Islet precursor cell (in vitro differentiated cells): ENCODE measurements at regions not wholly inside any gene's neighbourhood (a gene's known extent, or its start where the extent isn't known, plus 50 kb on each side); places are given as distances from the start of the nearest gene placed in this dataset.

Experiments used
- DNase-seq: peaks from one replicate; pipeline ENCODE4 v3.0.0-alpha.2; 2018

DNA sequence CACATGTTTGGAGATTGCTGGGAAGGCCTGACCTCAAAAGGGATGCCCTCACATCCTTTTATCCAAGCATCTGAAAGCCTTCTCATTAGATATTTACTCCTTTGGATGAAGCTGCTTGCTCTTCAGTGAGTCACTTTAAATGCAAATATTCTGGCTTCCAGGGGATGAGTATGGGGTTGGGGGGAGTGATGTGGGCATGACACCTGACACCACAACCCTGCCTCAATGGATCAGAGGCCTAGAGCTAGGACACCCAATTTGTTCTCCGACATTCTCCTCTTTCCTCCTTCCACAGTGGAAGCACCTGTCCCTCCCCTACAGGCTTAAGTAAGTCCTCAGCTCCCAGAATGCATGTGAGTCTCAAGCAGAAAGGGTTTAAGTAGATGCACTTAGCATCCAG is 238.3 kb downstream of the OMA1 start:
- DNase-seq, result no peak

DNA sequence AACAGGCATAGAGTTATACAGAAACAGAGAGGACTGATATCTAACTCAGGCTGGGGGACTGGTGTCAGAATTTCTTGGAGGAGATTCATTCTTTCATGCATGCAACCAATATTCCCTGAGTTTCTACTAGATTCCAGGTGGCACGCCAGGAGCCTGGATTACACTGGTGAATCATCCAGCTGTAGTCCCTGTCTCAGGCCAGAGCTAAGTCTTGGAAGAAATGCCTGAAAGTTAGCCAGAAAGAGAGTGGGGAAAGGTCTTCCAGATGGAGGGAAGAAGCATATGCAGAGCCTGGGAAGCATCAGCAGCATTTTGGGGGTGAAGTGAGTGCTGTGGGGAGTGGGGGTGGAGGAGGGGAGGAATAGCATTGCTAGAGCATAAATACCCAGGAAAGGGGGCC is 239.1 kb downstream of the OMA1 start:
- DNase-seq, result no peak

DNA sequence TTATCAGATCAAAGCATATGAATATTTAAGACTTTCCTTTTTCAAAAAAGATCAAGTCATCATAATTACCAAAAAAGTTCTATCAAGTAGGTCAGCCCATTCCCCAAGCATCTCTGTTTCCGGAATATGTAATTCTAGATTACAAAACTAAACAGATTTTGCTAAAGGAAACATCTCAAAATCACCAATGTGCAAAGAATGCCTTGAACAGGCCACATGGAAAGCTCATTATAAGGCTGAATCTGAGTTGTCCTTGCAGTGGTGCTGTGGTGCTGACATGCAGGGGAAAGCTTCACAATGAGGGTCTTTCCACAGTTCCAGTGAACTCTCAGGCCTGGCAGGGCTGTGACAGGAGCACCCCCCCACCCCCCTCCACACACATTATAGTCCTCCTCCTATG is 240.9 kb downstream of the OMA1 start:
- no peak for DNase-seq

DNA sequence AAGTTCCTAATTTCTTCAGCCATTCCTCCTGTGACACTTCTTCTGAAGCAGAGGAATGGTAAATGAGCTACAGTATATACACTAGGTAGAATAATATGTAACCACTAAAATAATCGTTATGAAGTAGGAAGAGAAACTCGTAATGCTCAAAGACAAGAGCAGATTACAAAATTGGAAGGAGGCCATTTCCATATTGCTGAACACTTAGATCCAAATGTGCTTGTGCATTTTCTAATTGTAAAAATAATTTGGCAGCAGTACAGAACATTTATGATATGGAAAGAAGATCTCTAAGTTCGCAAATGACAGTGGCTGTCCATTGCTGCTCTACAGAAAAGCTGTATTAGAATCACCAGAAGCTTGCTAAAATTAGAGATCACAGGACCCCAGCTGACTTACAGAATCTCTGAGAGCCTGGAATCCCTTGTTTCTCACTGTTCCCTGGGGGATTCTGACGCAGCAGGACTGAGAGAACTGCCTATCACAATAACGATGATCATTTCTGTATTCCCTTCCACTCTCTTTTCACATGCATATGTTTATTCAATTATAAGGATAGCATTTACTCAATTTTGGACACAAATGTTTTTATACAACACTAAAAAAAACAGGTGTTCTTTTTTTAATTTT is 242.1 kb downstream of the OMA1 start:
- no peak for DNase-seq

DNA sequence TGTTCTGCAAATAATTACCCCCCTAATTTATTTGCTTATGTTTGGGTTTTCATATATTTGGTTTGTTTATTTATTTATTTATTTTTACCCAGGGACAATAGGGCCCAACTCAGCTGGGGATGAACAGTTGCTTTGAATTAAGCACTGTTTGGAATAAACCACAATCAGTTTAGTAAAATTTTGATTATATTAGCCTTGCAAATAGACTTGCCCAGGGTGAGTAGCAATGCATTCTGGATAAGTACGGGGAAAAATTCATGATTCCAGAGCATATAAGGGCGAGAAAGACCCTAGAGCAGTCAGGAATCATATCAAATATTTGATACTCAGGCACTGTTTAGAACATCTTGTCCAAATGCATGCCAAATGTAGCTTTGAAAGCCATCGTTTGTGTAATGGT is 242.7 kb downstream of the OMA1 start:
- no peak for DNase-seq

DNA sequence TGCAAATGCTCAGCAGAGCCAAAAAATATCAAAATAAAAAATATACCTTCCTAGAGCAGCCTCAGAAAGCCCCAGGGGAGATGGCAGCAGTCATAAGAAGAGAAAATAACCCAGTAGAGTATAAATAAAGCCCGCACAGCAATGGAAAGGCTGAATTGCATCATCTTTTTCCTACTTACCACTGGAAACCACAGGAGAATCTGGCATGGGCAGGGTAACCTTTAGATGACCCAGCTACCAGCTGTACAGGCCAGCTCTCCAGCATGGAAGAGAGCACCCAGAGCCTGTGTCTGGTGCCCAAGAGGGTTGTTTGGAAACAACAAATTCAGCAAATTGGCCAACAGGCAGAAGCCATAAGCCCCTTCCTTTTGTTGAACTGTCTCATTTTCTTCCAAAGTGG is 253.1 kb downstream of the OMA1 start:
- no peak for DNase-seq

DNA sequence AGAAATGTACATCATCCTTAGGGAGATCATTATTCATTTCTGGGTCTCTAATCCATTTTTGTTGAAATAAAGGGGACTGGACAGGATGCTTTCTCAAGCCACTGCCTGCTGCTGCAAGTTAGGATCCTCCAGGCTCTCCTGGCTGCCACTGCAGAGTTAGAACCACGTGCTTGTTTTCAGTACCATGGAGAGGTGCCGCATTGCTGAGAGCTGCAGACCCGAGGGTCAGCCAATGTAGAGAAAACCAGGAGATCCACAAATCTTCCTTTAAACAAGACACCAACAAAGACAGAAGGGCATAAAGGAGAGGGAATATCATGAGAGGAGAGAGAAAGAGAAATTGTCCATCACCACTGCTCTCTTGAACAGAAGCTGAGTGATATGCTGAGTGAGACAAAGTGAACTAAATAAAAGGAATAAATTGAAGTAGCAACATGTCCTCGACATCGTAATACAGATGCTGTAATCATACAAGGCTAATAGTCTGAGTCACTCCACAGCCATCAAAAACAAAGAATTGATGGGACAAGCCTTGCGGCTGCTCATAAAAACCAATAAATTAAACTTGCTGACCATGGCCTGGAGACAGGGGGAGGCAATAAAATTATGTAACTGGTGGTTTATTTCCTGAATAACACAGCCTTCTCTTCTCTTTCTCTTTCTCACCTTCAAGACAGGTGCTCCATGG is 255.7 kb downstream of the OMA1 start:
- DNase-seq, result peak; percentile 81

DNA sequence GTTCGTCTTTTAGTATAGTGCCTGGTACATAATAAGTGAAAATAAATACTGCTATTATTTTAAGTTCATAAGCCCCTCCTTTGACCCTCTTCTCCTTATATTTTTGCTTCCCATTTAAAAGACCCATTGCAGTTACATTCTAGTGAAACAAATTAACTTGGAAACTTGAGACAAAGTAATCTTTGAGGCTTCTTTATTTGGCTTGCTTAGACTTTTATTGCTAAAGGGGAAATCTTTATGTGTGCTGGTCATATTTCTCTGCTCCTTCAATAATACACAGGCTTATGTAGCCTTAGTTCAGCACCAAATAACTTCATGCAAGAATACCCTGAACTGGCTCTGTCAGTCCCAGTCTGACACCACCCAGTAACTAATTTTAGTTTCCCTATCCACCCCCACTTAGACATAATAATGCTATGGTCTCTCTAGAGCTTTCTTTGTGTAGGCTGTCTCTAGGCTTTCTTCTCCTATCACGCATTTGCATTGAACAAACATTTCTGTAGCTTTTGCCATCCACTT is 257.8 kb downstream of the OMA1 start:
- no peak for DNase-seq

DNA sequence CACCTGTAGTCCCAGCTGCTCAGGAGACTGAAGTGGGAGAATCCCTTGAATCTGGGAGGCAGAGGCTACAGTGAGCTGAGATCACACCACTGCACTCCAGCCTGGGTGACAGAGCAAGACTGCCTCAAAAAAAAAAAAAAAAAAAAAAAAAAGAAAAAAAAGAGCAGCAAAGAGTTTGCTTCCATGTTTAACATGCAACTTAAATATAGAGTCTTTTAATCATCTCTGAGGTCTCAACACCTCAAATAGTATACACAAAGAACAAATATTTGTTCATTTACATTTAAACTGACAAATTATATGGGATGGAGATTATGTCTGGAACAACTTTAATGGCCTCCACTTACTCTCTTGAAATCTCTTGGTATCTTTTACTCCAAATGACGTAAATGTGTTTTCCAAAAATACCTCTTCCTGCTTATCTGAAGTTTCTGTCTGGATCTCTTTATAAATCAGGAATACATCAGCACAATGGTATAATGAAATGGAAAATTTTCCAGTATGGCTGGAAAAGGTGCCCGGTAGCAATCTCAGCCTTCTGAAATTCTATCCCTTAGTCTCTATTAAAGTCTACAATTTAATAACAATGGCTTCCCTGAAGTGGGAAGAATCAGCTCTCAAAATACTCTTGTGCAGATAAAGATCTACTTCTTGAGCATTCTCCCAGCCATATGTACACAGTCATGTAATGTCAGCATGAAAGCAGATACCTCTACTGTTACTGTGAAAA is 258.5 kb downstream of the OMA1 start:
- no peak for DNase-seq

DNA sequence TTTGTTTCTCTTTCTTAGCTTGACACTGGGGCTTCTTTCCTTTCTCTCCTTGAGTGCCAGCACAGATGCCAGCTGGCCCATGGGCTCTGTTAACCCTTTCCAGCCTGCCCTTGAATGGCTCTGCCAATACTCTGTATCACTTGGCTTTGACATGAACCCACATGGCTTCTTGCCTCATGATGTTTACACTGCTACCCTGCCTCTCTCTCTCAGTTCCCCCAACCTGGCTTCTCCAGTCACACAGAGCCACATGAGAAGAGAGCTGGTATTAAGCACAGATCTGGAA is 262.4 kb downstream of the OMA1 start:
- DNase-seq, result no peak

DNA sequence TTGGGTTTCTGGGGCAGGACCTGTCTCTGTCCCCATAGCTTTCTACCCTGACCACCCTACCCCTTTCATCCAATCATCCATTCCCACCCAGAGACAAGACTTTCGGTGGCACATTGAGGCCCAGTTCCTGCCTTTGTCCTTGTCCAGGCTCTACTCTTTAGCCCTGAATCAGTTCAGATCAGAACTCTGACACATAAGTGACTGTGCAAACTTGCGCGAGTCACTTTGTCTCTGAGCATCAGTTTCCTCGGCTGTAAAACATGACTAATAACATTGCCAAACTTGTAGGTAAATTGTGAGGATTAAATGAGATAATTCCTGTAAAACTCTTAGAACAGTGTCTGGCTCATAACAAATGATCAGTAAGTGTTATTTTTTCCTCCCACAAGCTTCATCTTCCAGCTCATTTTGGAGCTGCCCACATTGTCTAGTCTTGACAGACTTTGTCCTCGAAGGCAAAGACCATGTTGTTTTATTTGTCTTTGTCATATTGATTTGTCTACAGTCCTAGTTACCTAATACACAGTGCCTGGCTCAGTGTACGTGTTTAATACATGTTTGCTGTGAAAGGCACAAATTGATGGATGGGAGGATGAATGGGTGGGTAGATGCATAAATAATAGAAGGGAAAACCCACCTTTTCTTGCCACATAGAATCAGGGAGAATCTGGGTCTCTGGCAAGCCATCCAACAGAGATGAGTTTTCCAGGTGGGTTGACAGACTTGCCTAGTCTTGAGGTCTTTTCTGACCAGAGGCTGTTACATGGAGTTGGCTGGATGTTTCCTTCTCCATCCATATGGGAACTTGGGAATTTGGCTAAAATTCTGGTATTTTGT is 262.9 kb downstream of the OMA1 start:
- no peak for DNase-seq

DNA sequence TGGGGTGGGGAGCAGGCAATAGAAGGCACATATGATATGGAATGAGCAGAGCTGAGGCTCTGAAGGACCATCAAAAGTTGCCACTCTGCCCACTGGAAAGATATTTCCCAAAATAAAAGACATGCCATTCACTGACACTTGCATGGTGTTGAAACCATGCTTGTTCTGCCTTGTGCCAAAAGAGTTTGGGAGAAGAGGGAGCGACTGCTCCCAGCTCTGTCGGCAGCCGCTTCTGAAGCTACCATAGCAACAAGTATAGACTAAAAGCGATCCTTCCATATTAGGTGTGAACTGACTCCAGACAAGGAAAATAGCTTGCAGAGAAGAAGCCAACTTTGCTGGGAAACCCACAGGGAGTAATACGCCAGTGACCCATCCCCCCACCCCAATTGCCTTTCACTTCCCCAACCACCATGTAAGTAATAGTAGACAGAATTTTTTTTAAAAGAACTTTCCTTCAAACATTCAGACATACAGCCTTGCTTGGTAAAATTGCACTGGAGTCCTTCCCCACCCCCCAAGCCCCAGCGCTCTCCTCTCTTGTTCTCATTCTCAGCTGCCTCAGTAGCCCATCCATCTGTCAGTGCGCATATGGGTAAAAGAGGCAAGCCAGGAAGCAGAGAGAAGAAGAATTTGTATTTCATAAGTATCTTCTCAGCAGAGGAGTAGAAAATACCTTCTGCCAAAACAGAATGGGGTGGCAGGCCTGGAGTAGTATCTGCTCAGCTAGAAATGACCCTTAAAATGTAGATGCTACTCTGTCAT is 263.7 kb downstream of the OMA1 start:
- no peak for DNase-seq

DNA sequence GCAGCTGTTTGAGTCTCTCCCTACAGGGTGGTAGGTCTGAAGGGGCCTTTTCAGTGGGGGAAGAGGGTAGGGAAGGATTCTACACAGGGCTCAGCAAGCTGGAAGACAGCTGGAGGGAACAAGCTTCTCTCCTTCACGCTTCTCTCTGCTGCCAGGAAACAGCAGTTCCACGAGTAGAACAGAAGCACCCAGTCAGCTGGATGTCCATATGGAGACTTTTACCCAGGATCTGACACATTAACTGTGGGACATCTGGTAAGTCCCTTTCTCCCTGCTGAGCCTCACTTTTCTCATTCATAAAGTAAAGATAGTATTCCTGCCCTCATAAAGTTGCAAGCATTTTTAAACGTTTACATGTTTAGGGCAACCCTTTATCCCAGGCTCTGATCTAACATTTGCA is 280.3 kb downstream of the OMA1 start:
- no peak for DNase-seq

DNA sequence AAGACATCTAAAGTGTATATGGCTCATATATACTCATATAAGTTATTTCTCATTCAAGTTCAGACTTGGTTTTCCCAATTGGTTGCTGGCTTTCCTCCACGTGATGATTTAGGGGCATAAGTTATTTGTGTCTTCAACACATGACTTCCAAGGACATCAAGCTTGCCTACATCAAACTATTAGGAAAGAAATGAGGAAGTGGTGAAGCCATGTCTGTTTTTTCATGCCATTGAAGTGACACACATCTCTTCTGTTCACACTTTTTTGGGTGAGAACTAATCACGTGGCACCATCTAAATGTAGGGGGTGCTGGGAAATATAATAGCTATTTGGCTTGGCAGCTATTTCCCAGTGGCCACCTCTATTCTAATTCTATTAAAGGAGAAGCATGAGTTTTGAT is 282.1 kb downstream of the OMA1 start:
- DNase-seq, result no peak

DNA sequence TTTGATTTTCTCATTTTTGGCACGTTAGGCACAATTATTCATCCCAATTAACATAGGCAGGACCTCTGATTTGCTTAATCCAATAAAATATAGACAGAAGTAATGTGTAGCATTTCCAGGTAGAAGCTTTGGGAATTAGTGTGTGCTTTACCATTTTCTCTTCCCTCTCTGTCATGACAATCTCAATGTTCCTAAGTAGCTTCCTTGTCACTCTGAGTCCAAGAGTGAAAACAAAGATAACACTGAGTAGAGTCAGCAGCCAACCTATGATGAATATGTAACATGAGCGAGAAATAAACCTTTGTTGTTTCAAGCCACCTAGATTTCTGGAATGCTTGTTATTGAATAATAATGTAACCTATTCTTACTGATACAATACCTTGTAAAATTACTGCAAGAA is 283.8 kb downstream of the OMA1 start:
- no peak for DNase-seq

DNA sequence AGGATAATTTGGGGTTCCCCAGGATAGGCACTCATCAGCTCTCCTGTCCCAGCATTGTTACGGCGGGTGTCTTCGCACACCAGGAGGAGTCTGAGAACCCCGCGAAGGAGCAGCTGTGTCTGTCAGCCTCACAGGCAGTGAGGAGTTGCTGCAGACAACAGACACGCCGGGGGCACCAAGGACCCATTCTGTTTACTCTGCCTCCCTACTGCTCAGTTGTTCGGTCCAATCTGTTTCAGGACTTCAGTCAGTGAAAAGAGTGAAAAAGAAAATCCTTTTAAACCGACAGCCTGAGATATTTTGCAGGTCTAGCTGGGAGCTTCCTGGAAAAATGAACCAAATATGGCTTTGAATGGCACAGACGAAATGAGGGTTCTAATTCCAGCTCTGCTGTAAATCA is 288.4 kb downstream of the OMA1 start:
- DNase-seq, result peak; percentile 49

DNA sequence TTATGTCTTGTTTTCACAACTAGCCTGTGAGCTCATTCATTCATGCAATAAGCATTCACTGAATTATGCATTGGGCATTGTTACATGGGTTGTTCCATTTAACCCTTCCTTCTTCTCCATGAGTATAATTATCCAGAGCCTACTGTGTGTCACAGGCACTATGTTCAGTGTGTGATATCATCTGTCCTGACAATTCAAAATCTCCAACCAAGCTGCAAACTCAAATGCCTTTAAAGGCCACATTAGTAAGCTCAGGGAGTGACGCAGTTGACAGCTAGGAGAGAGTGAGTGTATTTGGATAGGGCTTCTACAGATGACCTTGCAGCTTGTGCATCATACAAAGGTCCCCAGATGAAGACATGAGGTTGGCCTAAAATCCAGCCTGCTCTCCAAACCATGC is 289.5 kb downstream of the OMA1 start:
- no peak for DNase-seq

DNA sequence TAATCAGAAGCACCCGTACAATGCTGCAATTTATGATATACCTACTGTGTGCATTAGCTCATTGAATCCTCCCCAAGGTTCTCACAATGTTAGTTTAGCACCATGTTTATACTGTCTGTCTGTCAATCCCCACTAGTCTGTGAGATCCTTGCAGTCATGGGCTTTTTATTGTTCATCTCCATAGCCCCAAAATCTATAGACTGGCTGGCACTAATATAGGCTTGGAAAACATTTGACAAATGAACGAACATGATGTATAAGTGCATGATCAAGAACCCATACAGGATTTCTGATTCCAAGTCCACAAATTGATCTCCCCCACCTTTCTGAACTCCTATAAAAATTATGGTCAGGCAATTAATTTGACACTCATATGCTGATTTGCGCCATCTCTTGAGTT is 290.0 kb downstream of the OMA1 start:
- no peak for DNase-seq

DNA sequence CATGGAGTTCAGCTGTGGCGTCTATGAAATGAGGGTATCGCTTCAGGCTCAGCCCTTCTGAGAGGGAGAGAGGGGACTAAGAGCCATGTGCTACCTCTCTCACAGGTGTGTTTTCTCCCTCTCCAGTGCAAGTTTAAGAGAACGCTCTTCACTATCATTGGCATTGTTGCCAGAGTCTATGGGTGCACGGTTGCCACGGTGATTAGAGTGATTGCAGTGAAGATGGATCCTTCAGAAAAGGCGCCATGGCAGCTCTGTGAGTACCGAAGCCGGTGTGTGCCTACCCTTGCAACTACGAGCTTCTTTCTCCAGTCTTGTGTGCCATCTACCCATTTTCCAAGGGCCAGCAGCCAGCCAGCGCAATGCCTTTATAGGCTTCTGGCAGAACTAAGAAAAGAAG is 290.5 kb downstream of the OMA1 start:
- no peak for DNase-seq

DNA sequence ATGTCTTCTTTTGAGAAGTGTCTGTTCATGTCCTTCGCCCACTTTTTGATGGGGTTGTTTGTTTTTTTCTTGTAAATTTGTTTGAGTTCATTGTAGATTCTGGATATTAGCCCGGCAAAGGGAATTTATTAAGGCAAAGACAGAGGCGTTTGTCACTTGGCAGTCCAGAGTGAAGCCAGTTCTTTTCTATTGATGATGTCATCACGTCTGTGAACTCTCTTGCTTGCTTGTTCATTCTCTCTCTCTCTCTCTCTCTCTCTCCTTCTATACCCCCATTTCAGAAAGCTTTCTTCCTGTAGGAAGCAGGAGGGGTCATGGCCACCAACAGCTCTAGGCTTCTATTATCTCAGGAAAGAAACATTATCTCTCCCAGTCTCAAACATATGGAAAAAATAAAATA is 291.3 kb downstream of the OMA1 start:
- no peak for DNase-seq

DNA sequence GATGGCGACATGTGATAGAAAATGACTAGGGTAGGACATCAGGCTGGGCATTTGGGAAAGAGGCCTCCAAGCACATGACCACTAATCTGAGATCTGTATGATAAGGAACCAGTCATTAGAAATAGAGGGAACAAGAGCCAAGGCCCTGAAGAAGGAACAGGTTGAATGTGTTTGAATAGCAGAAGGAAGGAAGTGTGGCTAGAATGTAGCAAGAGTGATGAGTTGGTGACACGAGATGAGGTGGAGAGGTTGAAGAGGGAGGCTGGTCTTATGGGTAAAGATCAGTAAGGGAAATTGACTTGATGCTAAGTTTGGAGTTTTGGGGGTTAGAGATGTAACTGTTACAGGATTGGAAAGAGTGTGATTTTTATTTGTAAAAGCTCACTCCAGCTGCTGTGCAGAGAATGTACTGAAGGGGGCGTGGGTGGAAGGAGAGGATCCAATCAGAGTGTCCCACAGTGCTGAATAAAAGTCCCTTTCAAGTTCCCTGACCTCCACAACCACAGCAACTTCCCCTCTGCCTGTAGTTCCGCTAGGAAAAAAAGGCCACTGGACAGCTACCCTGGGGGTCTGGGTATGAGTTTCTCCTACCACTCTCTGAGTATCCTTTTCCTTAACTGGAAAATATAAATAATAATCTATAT is 295.0 kb downstream of the OMA1 start:
- DNase-seq, result peak; percentile 73

DNA sequence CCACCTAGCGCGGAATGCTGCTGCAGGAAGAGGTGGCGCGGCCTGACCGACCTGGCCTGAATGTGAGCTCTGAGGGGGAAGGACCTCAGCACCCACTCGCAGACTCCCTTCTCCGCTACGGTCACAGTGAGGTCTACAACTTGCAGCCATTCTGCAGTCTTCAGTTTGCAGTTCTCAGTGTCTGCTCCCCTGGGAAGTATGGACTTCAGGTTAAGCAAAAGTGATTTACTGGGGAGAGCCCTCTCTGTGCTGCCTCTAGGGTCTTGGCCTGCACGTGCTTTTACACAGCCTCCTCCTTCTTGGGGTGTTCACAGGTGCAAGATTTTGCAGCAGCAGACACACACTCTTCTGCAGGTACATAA is 296.0 kb downstream of the OMA1 start:
- no peak for DNase-seq
